ENCODE measurements at regions not wholly inside any gene's neighbourhood (a gene's known extent, or its start where the extent isn't known, plus 50 kb on each side); places are given as distances from the start of the nearest gene placed in this dataset.

DNA sequence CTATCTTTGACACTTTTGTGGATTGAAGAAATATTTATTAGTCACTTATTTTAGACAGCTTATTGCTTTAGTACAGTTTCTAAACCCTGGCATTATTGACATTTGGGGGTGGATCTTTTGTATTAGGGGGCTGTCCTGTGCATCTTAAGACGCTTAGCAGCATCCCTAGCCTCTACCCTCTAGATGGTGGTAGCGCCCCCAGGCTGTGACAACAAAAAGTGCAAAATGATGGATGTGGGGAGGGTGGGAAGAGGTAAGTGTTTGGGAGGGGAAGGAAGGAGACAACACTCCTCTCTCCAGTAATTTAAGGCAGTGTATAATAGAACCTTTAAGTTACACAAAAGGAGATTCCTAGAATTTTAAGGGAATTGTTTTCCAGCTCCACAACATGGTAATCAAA is 1210.6 kb downstream of the C4orf33 start:
- H3K36me3 ChIP-seq = no peaks in the 10 kb centered on the region
- TF ChIP-seq, protein P1, sequence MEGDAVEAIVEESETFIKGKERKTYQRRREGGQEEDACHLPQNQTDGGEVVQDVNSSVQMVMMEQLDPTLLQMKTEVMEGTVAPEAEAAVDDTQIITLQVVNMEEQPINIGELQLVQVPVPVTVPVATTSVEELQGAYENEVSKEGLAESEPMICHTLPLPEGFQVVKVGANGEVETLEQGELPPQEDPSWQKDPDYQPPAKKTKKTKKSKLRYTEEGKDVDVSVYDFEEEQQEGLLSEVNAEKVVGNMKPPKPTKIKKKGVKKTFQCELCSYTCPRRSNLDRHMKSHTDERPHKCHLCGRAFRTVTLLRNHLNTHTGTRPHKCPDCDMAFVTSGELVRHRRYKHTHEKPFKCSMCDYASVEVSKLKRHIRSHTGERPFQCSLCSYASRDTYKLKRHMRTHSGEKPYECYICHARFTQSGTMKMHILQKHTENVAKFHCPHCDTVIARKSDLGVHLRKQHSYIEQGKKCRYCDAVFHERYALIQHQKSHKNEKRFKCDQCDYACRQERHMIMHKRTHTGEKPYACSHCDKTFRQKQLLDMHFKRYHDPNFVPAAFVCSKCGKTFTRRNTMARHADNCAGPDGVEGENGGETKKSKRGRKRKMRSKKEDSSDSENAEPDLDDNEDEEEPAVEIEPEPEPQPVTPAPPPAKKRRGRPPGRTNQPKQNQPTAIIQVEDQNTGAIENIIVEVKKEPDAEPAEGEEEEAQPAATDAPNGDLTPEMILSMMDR (IDR thresholded peaks at IDR 0.05) = no peak
- no peak overlapping the region for H3K27ac ChIP-seq
- H3K9me3 ChIP-seq = no peaks in the 10 kb centered on the region
- no peaks in the 10 kb centered on the region for H3K27me3 ChIP-seq (replicated peaks; ENCODE audit: insufficient read depth)
- no peaks in the 10 kb centered on the region for H3K4me1 ChIP-seq (ENCODE audit: control insufficient read depth in 1 of 2, low read depth in 2 of 2)
- ATAC-seq (ENCODE audit: insufficient number of reproducible peaks, low FRiP score, low read depth) (no peak), DNase-seq (ENCODE audit: low spot score) (no peak)
- H3K4me3 ChIP-seq = no peak overlapping the region

DNA sequence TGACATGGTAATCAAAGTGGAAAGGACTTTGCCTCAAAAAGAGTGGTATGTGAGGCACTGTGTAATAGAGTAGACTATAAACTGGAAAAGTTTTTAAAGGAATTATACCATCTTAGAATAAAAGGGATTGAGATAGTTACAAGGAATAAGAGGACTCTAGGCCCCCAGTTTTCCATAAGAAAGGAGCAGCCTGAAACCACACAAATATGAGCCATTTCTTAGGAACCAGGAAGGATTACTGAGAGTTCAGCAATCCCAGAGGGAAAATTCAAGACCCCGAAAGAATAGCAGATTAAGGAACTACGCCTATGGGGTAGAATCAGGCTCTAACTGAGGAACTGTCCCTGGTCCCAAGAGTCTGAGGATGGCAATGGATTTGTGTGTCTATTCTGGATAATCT is 1213.3 kb downstream of the C4orf33 start:
- TF ChIP-seq, protein P1 (IDR thresholded peaks at IDR 0.05) = no peak
- DNase-seq (ENCODE audit: low spot score) = no peak
- H3K9me3 ChIP-seq = no peaks in the 10 kb centered on the region
- no peak overlapping the region for H3K4me3 ChIP-seq
- no peak for ATAC-seq (ENCODE audit: insufficient number of reproducible peaks, low FRiP score, low read depth)
- no peaks in the 10 kb centered on the region for H3K36me3 ChIP-seq
- H3K27ac ChIP-seq = no peak overlapping the region
- no peaks in the 10 kb centered on the region for H3K27me3 ChIP-seq (replicated peaks; ENCODE audit: insufficient read depth)
- H3K4me1 ChIP-seq (ENCODE audit: control insufficient read depth in 1 of 2, low read depth in 2 of 2) = no peaks in the 10 kb centered on the region

DNA sequence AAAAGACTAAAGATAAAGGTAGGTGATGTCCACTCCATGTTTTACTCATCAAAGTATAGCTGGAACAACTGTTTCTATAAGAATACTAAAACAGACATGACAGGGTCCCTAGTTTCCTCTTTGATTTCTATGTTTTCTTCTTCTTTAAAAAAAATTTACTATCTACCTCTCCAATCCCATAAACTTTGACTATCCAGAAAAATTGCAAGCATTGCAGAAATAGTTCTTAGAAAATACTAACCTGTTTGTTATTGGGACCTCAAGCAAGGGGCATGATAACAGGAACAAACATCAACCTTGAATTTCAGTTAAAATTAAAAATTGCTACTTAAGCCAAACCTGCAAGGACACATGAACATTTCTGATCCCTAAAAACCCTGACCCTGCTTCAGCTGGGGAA is 1226.5 kb downstream of the C4orf33 start:
- no peak overlapping the region for H3K4me3 ChIP-seq
- TF ChIP-seq, protein P1 (IDR thresholded peaks at IDR 0.05) = no peak
- no peaks in the 10 kb centered on the region for H3K27me3 ChIP-seq (replicated peaks; ENCODE audit: insufficient read depth)
- no peaks in the 10 kb centered on the region for H3K9me3 ChIP-seq
- DNase-seq (ENCODE audit: low spot score) = no peak
- H3K27ac ChIP-seq = no peak overlapping the region
- H3K4me1 ChIP-seq (ENCODE audit: control insufficient read depth in 1 of 2, low read depth in 2 of 2) = no peaks in the 10 kb centered on the region
- ATAC-seq (ENCODE audit: insufficient number of reproducible peaks, low FRiP score, low read depth) = no peak
- H3K36me3 ChIP-seq = no peaks in the 10 kb centered on the region

DNA sequence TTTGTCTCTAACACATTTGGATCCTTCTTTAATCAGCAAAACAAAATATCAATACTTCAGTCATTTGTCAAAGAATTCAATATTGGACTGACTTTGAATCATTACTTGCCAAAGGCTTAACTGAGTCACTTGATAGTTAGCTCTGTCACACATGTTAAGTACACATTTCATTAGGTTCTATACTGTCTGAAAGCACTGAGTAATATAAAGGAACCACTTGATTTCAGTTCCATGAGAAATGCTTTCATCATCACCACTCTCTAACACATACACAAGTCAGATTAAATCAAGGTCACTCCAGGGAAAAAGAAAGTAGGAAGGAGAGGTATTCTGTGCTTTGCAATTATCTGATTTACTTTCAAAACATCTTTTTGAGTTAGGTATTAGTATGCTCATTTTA is 1233.1 kb downstream of the C4orf33 start:
- H3K27ac ChIP-seq = no peak overlapping the region
- no peaks in the 10 kb centered on the region for H3K27me3 ChIP-seq (replicated peaks; ENCODE audit: insufficient read depth)
- no peaks in the 10 kb centered on the region for H3K4me1 ChIP-seq (ENCODE audit: control insufficient read depth in 1 of 2, low read depth in 2 of 2)
- H3K9me3 ChIP-seq = no peaks in the 10 kb centered on the region
- DNase-seq (ENCODE audit: low spot score) (no peak), ATAC-seq (ENCODE audit: insufficient number of reproducible peaks, low FRiP score, low read depth) (no peak)
- no peak overlapping the region for H3K4me3 ChIP-seq
- H3K36me3 ChIP-seq = no peaks in the 10 kb centered on the region
- TF ChIP-seq, protein P1 (IDR thresholded peaks at IDR 0.05) = no peak

GRCh38 chr4:130333241-130333759 is 1237.3 kb downstream of the C4orf33 start:
- Histone ChIP-seq H3K4me1 (ENCODE audit: control insufficient read depth in 1 of 2, low read depth in 2 of 2) (no peaks in the 10 kb centered on the region), H3K4me3 (no peak overlapping the region), H3K36me3 (no peaks in the 10 kb centered on the region), H3K27me3 (replicated peaks; ENCODE audit: insufficient read depth) (no peaks in the 10 kb centered on the region), H3K9me3 (no peaks in the 10 kb centered on the region), H3K27ac (no peak overlapping the region)
- DNase-seq (ENCODE audit: low spot score) = no peak
- TF ChIP-seq, protein P1 (IDR thresholded peaks at IDR 0.05) = no peak
- ATAC-seq (ENCODE audit: insufficient number of reproducible peaks, low FRiP score, low read depth) = no peak

All from thoracic aorta (tissue), 2 donors.